Kidney (tissue), 13 donors: ENCODE measurements at regions not wholly inside any gene's neighbourhood (a gene's known extent, or its start where the extent isn't known, plus 50 kb on each side); places are given as distances from the start of the nearest gene placed in this dataset.
A peak's percentile ranks its signal among the peaks of the same experiment; 100 is the strongest.

ENCODE experiments used
- DNase-seq, 5 donors: peaks; one replicate each; pipeline ENCODE4 v3.0.0-alpha.2; 2013 to 2020
- FAIRE-seq: peaks from 2 replicates; lab custom pipeline; 2012; peaks lifted over from hg19 to GRCh38; lab: Jason Lieb, UNC
- H3K27ac ChIP-seq, 2 donors: one replicate each; pipeline ENCODE4 v1.7.0; 2013; ENCODE audit warnings: low read depth in 2 of 2, low read length in 2 of 2, inconsistent platforms in 1 of 2
- H3K27me3 ChIP-seq: one replicate; pipeline ENCODE4 v1.7.1; 2013; ENCODE audit warnings: low read length, inconsistent platforms; ENCODE audit not compliant: control insufficient read depth, insufficient read depth
- H3K36me3 ChIP-seq, 3 donors: one replicate each; pipeline versions ENCODE4 v1.7.0 to v1.7.1; 2013; ENCODE audit warnings: low read length in 3 of 3, control low read depth in 1 of 3, inconsistent platforms in 1 of 3; ENCODE audit not compliant: insufficient read depth in 3 of 3, control insufficient read depth in 2 of 3
- H3K4me1 ChIP-seq, 3 donors: one replicate each; pipeline versions ENCODE4 v1.7.0 to v1.7.1; 2013; ENCODE audit warnings: low read length in 3 of 3, inconsistent platforms in 1 of 3, low read depth in 1 of 3; ENCODE audit not compliant: control insufficient read depth in 2 of 3, insufficient read depth in 2 of 3
- H3K4me3 ChIP-seq, 3 donors: one replicate each; pipeline versions ENCODE4 v1.7.0 to v1.8.1; 2013; ENCODE audit warnings: low read length in 3 of 3, control low read depth in 1 of 3, inconsistent platforms in 1 of 3
- H3K9ac ChIP-seq, 3 donors: one replicate each; pipeline versions ENCODE4 v1.7.0 to v1.7.1; 2013; ENCODE audit warnings: low read length in 3 of 3, control low read depth in 1 of 3, inconsistent platforms in 1 of 3
- H3K9me3 ChIP-seq, 3 donors: one replicate each; pipeline versions ENCODE4 v1.7.0 to v1.7.1; 2013; ENCODE audit warnings: low read length in 3 of 3, control low read depth in 1 of 3, inconsistent platforms in 1 of 3; ENCODE audit not compliant: control insufficient read depth in 2 of 3, insufficient read depth in 1 of 3
- CTCF ChIP-seq: IDR thresholded peaks from 3 replicates; pipeline ENCODE4 v1.5.1; 2012; ENCODE audit warnings: mild to moderate bottlenecking, moderate library complexity, borderline replicate concordance; ENCODE audit not compliant: insufficient read depth; ENCODE audit errors: extremely low read depth
- intact Hi-C: fragments of 100-400 bp; cut with DNase I; formaldehyde crosslinking; loops from one replicate; pipeline ENCODE4 v1.11.1; 2022
- donor health status: control.
- donor health status: control.
- donor health status: control.
- donor health status: control.
- donor health status: control.
- donor health status: DM: yes; HTN: yes; CAD: no.
- donor health status: Normal renal cell carcinoma (clear cell type).

DNA sequence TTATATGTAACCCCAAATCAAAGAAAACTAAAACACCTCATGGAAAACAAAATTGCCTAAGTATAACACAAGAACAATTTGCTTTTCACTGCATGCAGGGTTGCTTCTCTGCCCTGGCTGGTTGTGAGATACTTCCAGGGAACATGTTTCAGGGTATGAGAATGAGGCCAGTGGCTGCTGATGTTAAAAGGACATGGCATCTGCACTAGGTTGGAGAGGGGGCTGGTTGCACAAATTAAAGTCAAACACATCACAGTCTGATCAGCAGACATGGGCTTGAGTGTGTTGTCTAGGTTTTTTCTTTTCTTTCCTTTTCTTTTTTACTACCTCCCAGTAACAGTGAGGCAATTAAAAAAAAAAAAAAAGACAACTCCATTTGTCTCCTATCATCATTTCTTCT lies 374.9 kb downstream of the MCTP2 start:
- Histone ChIP-seq H3K4me1 (no peaks in the 10 kb centered on the region), H3K9ac (no peak overlapping the region), H3K4me3 (no peak overlapping the region), H3K36me3 (no peaks in the 10 kb centered on the region), H3K27me3 (no peaks in the 10 kb centered on the region), H3K27ac (no peak overlapping the region), H3K9me3 (no peaks in the 10 kb centered on the region)
- DNase-seq (no peak), FAIRE-seq (no peak)
- intact Hi-C loops, result no loop called here
- TF ChIP-seq CTCF, result no peak

- no peak for TF ChIP-seq CTCF
- DNase-seq (peak; percentile 39 to 75 (median 46)), FAIRE-seq (no peak)
- no peak overlapping the region for H3K9ac ChIP-seq
- no peak overlapping the region for H3K27ac ChIP-seq
- H3K9me3 ChIP-seq, result no peaks in the 10 kb centered on the region
- no peaks in the 10 kb centered on the region for H3K36me3 ChIP-seq
- no peaks in the 10 kb centered on the region for H3K27me3 ChIP-seq
- H3K4me1 ChIP-seq, result no peaks in the 10 kb centered on the region
- no peak overlapping the region for H3K4me3 ChIP-seq
- intact Hi-C loops, result no loop called here
These were observed 375.9 kb downstream of the MCTP2 start for GRCh38 chr15:94607176-94607654.

GRCh38 chr15:94610069-94610468 lies 378.7 kb downstream of the MCTP2 start:
- no peaks in the 10 kb centered on the region for H3K27me3 ChIP-seq
- FAIRE-seq (no peak), DNase-seq (peak in 3 of 5 donors; percentile 29 to 64 (median 33))
- H3K4me3 ChIP-seq, result no peak overlapping the region
- intact Hi-C loops, result no loop called here
- H3K9ac ChIP-seq, result no peak overlapping the region
- H3K36me3 ChIP-seq, result no peaks in the 10 kb centered on the region
- no peak overlapping the region for H3K27ac ChIP-seq
- H3K4me1 ChIP-seq, result no peaks in the 10 kb centered on the region
- no peaks in the 10 kb centered on the region for H3K9me3 ChIP-seq
- TF ChIP-seq CTCF, result no peak

DNA sequence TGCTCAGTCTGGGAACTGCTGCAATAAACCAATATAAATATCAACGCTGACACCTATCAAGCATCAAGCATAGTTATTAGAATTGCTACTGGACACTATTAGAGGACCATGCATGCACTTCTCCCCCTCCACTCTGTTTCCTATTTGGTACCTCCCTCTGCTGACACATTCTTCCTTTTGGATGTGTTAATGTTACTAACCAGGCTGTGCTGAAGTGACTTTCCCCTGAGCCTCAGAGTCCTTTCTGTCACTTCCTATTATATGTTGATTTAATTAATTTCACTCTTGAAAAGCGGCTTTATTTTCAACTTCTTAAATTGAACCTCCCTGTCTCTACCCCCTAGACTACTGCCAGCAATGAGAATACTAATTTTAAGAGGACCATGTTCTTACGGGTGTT lies 379.1 kb downstream of the MCTP2 start:
- no peak overlapping the region for H3K4me3 ChIP-seq
- H3K27me3 ChIP-seq, result no peaks in the 10 kb centered on the region
- DNase-seq, result no peak
- H3K36me3 ChIP-seq, result no peaks in the 10 kb centered on the region
- intact Hi-C loops, result no loop called here
- FAIRE-seq, result no peak
- no peaks in the 10 kb centered on the region for H3K4me1 ChIP-seq
- no peak for TF ChIP-seq CTCF
- no peaks in the 10 kb centered on the region for H3K9me3 ChIP-seq
- no peak overlapping the region for H3K27ac ChIP-seq
- H3K9ac ChIP-seq, result no peak overlapping the region
